Fibroblast of peridontal ligament (primary cell): ENCODE measurements at regions not wholly inside any gene's neighbourhood (a gene's known extent, or its start where the extent isn't known, plus 50 kb on each side); places are given as distances from the start of the nearest gene placed in this dataset.

Experiments used
- DNase-seq: peaks from one replicate; pipeline ENCODE4 v3.0.0-alpha.2; 2010; ENCODE audit errors: extremely low read depth

- DNase-seq, result no peak
These were observed 127.7 kb upstream of the CAMK1G start for GRCh38 chr1:209455661-209456358.

DNA sequence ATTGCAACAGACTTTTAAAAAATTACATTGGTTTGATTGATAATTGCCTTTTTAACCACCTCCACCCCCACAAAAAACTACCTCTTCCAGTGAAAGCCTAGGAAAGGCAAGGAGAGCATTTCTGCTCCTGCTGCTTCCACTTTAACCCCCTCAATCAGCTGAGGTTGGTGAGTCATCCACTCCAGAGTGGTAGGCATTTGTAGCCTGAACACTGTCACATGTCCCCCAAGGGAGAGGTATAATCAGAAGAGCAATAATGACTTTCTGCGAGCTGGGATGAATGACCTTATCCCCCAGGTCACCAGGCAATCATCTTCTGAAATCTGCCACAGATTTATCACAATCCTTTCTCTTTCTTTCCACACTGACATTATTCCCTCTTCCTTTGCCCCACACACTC lies 126.6 kb upstream of the CAMK1G start:
- DNase-seq, result no peak

- no peak for DNase-seq
These were observed 126.0 kb upstream of the CAMK1G start for GRCh38 chr1:209457401-209458125.

GRCh38 chr1:209458921-209459320 lies 124.6 kb upstream of the CAMK1G start:
- DNase-seq, result no peak

DNA sequence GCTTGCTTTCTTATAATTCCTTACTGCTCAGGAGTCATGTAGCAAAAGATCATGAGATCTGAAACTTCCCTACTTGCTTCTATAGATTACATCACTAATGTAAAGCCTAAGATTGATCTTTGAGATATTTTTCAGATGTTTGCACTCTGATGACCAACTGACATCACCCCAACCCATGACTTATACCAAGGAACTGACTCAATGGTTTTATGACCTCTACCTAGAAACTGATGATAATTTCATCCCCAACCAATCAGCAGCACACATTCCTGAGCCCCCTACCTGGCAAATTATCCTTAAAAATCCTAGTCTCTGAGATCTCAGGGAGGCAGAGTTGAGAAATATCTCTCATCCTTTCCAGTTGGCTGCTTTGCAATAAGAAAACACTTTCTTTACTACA lies 122.3 kb upstream of the CAMK1G start:
- no peak for DNase-seq

- no peak for DNase-seq
These were observed 121.1 kb upstream of the CAMK1G start for GRCh38 chr1:209462433-209462832.

GRCh38 chr1:209463441-209463840 lies 120.1 kb upstream of the CAMK1G start:
- DNase-seq, result no peak

- DNase-seq, result no peak
These were observed 110.5 kb upstream of the CAMK1G start for GRCh38 chr1:209473025-209473424.

DNA sequence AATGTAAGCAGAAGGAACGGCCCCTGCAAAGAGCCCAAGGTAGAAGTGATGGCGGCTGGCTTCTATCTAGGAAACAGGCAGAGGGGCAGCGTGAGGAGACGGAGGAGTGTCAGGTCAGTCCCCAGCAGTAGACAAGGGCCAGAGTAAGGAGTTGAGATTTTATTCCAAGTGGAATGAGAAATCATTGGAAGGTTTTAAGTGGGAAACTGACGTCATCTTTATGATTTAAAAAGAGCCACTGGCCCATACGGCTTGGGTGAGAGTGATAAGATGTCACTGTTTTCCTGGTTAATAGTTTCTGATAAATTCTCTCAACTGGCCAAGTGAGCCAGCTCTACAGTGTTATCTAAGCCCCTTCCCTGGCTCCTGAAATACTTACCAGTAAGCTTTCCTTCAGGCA lies 103.2 kb upstream of the CAMK1G start:
- DNase-seq, result no peak

DNA sequence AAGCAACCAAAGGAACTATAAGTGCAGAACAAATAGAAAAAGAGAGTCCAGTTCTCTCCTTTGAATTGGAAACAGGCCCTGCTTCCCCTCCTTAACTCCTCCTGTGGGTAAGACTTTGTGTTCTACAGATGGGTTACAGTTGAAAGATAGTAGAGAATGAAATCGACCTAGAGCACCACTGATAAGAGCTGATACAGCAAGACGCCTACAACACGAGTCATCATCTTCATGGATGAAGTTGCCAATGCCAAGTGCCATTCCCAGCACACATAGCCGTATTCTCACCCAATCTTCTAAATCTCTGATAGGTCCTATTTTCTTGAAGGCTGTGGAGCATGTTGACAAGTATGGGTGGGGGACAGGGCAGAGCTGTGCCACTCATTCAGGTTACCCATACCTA lies 99.8 kb upstream of the CAMK1G start:
- DNase-seq, result no peak

DNA sequence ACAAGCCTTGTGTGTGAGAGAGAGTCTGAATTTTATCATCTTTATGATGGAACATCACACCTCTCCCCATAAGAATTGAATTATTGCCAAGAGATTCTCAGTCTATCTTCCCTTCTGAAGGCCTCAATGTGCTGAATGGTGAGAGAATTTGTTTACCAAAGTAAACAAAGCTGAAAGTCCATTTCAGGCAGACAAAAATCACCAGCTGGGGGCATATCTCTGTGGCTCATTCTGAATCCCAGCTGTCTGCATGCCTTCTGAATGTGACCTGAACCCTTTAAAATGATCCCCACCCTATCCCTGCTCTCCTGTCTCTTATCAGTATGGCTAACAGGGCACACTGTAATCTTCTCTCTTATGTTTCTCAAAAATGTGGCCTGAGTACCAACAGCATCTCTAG lies 99.1 kb upstream of the CAMK1G start:
- DNase-seq, result no peak

DNA sequence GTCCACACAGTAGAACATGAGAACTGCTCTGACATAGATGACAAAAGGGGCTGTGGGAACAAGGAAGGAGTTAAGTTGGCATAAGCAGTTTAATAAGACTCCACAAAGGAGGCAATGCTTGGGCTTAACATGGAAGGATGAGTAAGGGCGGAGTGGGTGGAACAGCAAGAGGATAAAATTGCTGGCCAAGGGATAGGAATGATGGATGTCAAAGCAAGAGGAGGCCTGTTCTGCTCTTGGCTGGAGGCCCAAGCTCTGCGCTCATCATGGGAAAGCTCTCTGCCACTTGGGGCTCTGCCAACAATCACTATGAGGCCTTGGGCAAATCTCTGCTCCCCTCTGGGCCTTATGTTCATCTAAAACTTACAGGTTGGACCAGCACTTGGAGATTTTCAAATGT lies 98.3 kb upstream of the CAMK1G start:
- DNase-seq, result peak; percentile 4

GRCh38 chr1:209485751-209486150 lies 97.8 kb upstream of the CAMK1G start:
- DNase-seq, result no peak

GRCh38 chr1:209486861-209487593 lies 96.5 kb upstream of the CAMK1G start:
- DNase-seq, result no peak

DNA sequence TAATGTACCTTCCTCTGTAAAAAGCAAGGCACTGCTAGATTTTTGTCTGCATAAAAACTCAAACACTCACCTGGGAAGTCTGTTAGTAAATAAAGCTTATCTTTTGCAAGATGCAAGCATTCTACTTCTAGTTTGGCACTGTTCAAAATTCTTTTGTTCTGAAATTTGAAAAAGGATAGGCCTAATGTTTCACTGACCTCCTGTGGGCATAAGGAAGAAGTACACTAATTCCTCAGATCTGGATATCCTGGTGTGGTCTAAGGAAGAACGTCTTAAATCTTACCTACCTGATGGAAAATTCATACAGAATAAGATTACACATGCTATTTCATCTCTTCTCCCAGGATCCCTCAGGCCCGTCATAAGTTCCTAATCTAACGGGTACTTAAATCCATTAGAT lies 93.5 kb upstream of the CAMK1G start:
- DNase-seq, result peak; percentile 33

- DNase-seq, result no peak
These were observed 92.5 kb upstream of the CAMK1G start for GRCh38 chr1:209491031-209491430.

GRCh38 chr1:209491496-209491895 lies 92.0 kb upstream of the CAMK1G start:
- no peak for DNase-seq

- DNase-seq, result no peak
These were observed 91.6 kb upstream of the CAMK1G start for GRCh38 chr1:209491897-209492296.

DNA sequence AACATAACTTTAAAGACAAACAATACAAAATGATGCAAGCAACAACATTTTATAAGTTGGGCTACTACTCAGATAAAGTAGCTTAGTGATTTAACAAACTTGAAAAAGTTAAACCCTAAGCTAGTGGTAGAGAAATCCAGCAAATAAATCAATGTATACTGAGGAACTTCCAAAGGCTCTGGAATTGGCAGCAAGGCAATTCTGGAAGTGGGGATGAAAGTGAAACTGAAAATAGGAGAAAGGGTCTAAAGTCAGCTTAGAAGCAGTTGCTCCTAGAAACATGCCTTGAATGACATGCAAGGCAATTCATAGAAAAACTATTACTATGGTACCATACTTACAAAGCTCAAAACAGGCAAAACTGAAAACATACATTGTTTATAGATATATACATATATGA lies 90.0 kb upstream of the CAMK1G start:
- peak; percentile 22 for DNase-seq

DNA sequence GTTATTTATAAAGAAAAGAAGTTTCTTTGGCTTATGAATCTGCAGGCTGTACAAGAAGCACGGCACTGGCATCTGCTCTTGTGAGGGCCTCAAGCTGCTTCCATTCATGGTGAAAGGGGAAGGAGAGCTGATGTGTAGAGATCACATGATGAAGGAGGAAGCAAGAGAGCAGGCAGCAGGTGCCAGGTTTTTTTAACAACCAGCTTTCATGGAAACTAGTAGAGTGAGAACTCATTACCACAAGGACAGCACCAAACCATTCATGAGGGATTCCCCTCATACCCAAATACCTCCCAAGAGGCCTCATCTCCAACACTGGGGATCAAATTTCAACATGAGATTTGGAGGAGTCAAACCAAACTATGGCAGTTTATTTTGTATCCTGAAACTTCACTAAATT lies 85.8 kb upstream of the CAMK1G start:
- no peak for DNase-seq

- no peak for DNase-seq
These were observed 82.5 kb upstream of the CAMK1G start for GRCh38 chr1:209500993-209501392.

GRCh38 chr1:209503196-209503595 lies 80.3 kb upstream of the CAMK1G start:
- no peak for DNase-seq

- DNase-seq, result no peak
These were observed 78.9 kb upstream of the CAMK1G start for GRCh38 chr1:209504571-209504970.
